ENCODE measurements at regions not wholly inside any gene's neighbourhood (a gene's known extent, or its start where the extent isn't known, plus 50 kb on each side); places are given as distances from the start of the nearest gene placed in this dataset.

DNA sequence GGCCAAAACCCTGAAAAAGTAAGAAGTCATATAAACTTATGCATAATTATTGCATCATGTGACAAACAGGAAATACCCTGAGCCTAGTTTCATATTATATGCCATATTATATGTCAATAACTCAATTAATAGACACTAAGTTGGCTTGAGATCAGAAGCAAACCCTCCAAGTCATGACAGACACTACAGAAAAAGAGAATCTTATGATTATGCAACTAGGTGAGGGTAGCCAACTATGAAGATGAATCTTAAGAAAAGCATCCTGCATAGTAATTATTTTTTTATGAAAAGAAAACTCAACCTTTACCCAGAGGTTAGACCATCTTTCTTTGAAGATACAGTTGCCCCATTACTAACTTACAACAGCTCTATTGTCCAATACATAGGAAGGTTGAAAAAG is 192.4 kb upstream of the VEPH1 start:
- Mint-ChIP-seq H3K9me3 (peaks cover 3% of the 10 kb centered on the region), H3K27me3 (ENCODE audit: low read depth) (peaks cover 27% of the 10 kb centered on the region), H3K4me3 (no peak overlapping the region), H3K27ac (no peak overlapping the region), H3K36me3 (no peaks in the 10 kb centered on the region), H3K4me1 (no peaks in the 10 kb centered on the region)
- DNase-seq (ENCODE audit: low spot score in 2 of 2, unreplicated experiment in 2 of 2): no peak
- TF ChIP-seq, protein P1, sequence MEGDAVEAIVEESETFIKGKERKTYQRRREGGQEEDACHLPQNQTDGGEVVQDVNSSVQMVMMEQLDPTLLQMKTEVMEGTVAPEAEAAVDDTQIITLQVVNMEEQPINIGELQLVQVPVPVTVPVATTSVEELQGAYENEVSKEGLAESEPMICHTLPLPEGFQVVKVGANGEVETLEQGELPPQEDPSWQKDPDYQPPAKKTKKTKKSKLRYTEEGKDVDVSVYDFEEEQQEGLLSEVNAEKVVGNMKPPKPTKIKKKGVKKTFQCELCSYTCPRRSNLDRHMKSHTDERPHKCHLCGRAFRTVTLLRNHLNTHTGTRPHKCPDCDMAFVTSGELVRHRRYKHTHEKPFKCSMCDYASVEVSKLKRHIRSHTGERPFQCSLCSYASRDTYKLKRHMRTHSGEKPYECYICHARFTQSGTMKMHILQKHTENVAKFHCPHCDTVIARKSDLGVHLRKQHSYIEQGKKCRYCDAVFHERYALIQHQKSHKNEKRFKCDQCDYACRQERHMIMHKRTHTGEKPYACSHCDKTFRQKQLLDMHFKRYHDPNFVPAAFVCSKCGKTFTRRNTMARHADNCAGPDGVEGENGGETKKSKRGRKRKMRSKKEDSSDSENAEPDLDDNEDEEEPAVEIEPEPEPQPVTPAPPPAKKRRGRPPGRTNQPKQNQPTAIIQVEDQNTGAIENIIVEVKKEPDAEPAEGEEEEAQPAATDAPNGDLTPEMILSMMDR (IDR thresholded peaks at IDR 0.05; ENCODE audit: unreplicated experiment): no peak

- Mint-ChIP-seq H3K4me3 (no peak overlapping the region), H3K4me1 (no peaks in the 10 kb centered on the region), H3K27me3 (ENCODE audit: low read depth) (peaks cover 26% of the 10 kb centered on the region), H3K36me3 (no peaks in the 10 kb centered on the region), H3K9me3 (peaks cover 3% of the 10 kb centered on the region), H3K27ac (no peak overlapping the region)
- DNase-seq (ENCODE audit: low spot score in 2 of 2, unreplicated experiment in 2 of 2): no peak
- TF ChIP-seq, protein P1 (IDR thresholded peaks at IDR 0.05; ENCODE audit: unreplicated experiment): no peak
Observed at GRCh38 chr3:157695103-157695502, 191.9 kb upstream of the VEPH1 start.

DNA sequence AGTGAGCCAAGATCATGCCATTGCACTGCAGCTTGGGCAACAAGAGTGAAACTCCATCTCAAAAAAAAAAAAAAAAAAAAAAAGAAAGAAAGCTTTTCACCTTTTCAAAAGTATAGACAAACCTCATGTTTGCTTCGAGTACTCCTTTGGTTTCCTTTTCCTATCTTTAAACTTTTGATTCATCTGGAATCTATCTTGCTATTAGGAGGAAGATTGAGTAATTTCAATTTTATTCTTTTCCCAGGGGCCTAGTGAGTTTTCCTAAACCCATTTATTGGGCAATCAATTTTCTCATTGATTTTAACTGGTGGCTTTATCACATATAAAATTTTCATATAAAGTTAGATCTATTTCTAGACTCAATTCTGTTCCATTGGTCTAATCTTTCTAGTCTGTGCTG is 190.5 kb upstream of the VEPH1 start:
- H3K4me3 Mint-ChIP-seq: no peak overlapping the region
- TF ChIP-seq, protein P1 (IDR thresholded peaks at IDR 0.05; ENCODE audit: unreplicated experiment): no peak
- H3K27me3 Mint-ChIP-seq (ENCODE audit: low read depth): peaks cover 20% of the 10 kb centered on the region
- H3K9me3 Mint-ChIP-seq: peaks cover 3% of the 10 kb centered on the region
- no peaks in the 10 kb centered on the region for H3K4me1 Mint-ChIP-seq
- no peak for DNase-seq (ENCODE audit: low spot score in 2 of 2, unreplicated experiment in 2 of 2)
- no peaks in the 10 kb centered on the region for H3K36me3 Mint-ChIP-seq
- no peak overlapping the region for H3K27ac Mint-ChIP-seq

DNA sequence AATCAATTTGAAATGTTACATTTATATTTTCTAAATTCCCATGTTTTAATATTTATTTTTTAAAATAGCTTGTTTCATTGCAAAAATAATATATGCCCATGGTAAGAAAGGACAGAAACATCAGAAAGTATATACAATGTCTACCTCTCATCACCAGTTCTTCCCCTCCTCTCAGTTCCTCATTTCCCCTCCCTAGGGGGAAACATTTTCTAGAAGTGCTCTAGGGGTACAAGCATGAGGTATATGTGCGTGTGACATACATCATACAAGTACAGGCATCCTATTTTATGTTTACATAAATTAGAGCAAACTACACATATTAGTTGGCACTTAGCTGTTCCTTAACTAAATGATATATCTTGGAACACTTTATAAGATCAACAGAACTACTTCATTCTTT is 189.3 kb upstream of the VEPH1 start:
- no peaks in the 10 kb centered on the region for H3K36me3 Mint-ChIP-seq
- no peak for DNase-seq (ENCODE audit: low spot score in 2 of 2, unreplicated experiment in 2 of 2)
- H3K4me1 Mint-ChIP-seq: no peaks in the 10 kb centered on the region
- H3K9me3 Mint-ChIP-seq: peaks cover 3% of the 10 kb centered on the region
- H3K27ac Mint-ChIP-seq: no peak overlapping the region
- H3K27me3 Mint-ChIP-seq (ENCODE audit: low read depth): peaks cover 13% of the 10 kb centered on the region
- TF ChIP-seq, protein P1 (IDR thresholded peaks at IDR 0.05; ENCODE audit: unreplicated experiment): no peak
- no peak overlapping the region for H3K4me3 Mint-ChIP-seq

GRCh38 chr3:157683668-157684067 is 180.5 kb upstream of the VEPH1 start:
- Mint-ChIP-seq H3K4me3 (no peak overlapping the region), H3K4me1 (no peaks in the 10 kb centered on the region), H3K27ac (no peak overlapping the region), H3K9me3 (peaks cover 23% of the 10 kb centered on the region), H3K27me3 (ENCODE audit: low read depth) (no peaks in the 10 kb centered on the region), H3K36me3 (no peaks in the 10 kb centered on the region)
- DNase-seq (ENCODE audit: low spot score in 2 of 2, unreplicated experiment in 2 of 2): no peak
- TF ChIP-seq, protein P1 (IDR thresholded peaks at IDR 0.05; ENCODE audit: unreplicated experiment): no peak

- no peak overlapping the region for H3K27ac Mint-ChIP-seq
- H3K36me3 Mint-ChIP-seq: no peaks in the 10 kb centered on the region
- no peaks in the 10 kb centered on the region for H3K9me3 Mint-ChIP-seq
- no peak overlapping the region for H3K4me3 Mint-ChIP-seq
- no peak for DNase-seq (ENCODE audit: low spot score in 2 of 2, unreplicated experiment in 2 of 2)
- H3K4me1 Mint-ChIP-seq: peaks cover 12% of the 10 kb centered on the region
- TF ChIP-seq, protein P1 (IDR thresholded peaks at IDR 0.05; ENCODE audit: unreplicated experiment): no peak
- no peaks in the 10 kb centered on the region for H3K27me3 Mint-ChIP-seq (ENCODE audit: low read depth)
Observed at GRCh38 chr3:157672061-157672460, 168.8 kb upstream of the VEPH1 start.

Data from mesothelial cell of epicardium (in vitro differentiated cells).